Neuronal stem cell (in vitro differentiated cells): ENCODE measurements at regions not wholly inside any gene's neighbourhood (a gene's known extent, or its start where the extent isn't known, plus 50 kb on each side); places are given as distances from the start of the nearest gene placed in this dataset.

ENCODE experiments used
- DNase-seq: peaks from one replicate; pipeline ENCODE4 v3.0.0-alpha.2; 2013; ENCODE audit warnings: low spot score
- H2AFZ ChIP-seq: one replicate; pipeline ENCODE4 v1.6.1; 2013; ENCODE audit warnings: mild to moderate bottlenecking, low read length, inconsistent platforms
- H2AK5ac ChIP-seq: 2 replicates; pipeline ENCODE4 v1.6.1; 2013; ENCODE audit warnings: low read depth, mild to moderate bottlenecking, inconsistent platforms, low read length, moderate library complexity, mixed read lengths
- H2BK120ac ChIP-seq: 2 replicates; pipeline ENCODE4 v1.6.1; 2013; ENCODE audit warnings: low read depth, mild to moderate bottlenecking, inconsistent platforms, low read length, moderate library complexity, mixed read lengths
- H2BK12ac ChIP-seq: one replicate; pipeline ENCODE4 v1.6.1; 2013; ENCODE audit warnings: low read length, inconsistent platforms
- H2BK15ac ChIP-seq: 2 replicates; pipeline ENCODE4 v1.6.1; 2013; ENCODE audit warnings: mild to moderate bottlenecking, low read length, inconsistent platforms, mixed read lengths
- H2BK5ac ChIP-seq: one replicate; pipeline ENCODE4 v1.6.1; 2013; ENCODE audit warnings: inconsistent platforms, mild to moderate bottlenecking, low read length, moderate library complexity
- H3K14ac ChIP-seq: one replicate; pipeline ENCODE4 v1.6.1; 2013; ENCODE audit warnings: low read length, inconsistent platforms
- H3K18ac ChIP-seq: 2 replicates; pipeline ENCODE4 v1.6.1; 2013; ENCODE audit warnings: low read length, inconsistent platforms
- H3K23ac ChIP-seq: 2 replicates; pipeline ENCODE4 v1.6.1; 2013; ENCODE audit warnings: low read depth, mild to moderate bottlenecking, mixed read lengths, low read length, inconsistent platforms; ENCODE audit not compliant: poor library complexity
- H3K27ac ChIP-seq: replicated peaks from 3 replicates; pipeline ENCODE4 v1.5.1; 2013; ENCODE audit warnings: low read length, inconsistent platforms
- H3K27me3 ChIP-seq, 3 experiments: 2 replicates each; pipeline ENCODE4 v1.6.1; 2013; ENCODE audit warnings: low read length in 3 of 3, mild to moderate bottlenecking in 2 of 3, inconsistent platforms in 1 of 3, low read depth in 1 of 3, mixed read lengths in 1 of 3, moderate library complexity in 1 of 3; ENCODE audit not compliant: control insufficient read depth in 3 of 3, insufficient read depth in 3 of 3
- H3K36me3 ChIP-seq, 2 donors: replicated peaks in 1 of 2; 2 replicates each; pipeline ENCODE4 v1.6.1; 2013; ENCODE audit warnings: low read length in 2 of 2; ENCODE audit not compliant: control insufficient read depth in 2 of 2, insufficient read depth in 2 of 2
- H3K4ac ChIP-seq: 2 replicates; pipeline ENCODE4 v1.6.1; 2013; ENCODE audit warnings: inconsistent platforms, mild to moderate bottlenecking, low read length, moderate library complexity
- H3K4me1 ChIP-seq, 2 donors: 1 replicate in 1 of 2; 2 replicates in 1 of 2; pipeline ENCODE4 v1.6.1; 2013; ENCODE audit warnings: low read length in 2 of 2, low read depth in 1 of 2; ENCODE audit not compliant: control insufficient read depth in 2 of 2, insufficient read depth in 1 of 2
- H3K4me2 ChIP-seq: one replicate; pipeline ENCODE4 v1.6.1; 2013; ENCODE audit warnings: mild to moderate bottlenecking, low read length, inconsistent platforms; ENCODE audit not compliant: insufficient read depth, poor library complexity, severe bottlenecking
- H3K4me3 ChIP-seq, 2 donors: 2 replicates each; pipeline ENCODE4 v1.5.1; 2013; ENCODE audit warnings: low read length in 2 of 2, mild to moderate bottlenecking in 2 of 2, inconsistent platforms in 1 of 2, moderate library complexity in 1 of 2
- H3K79me1 ChIP-seq: one replicate; pipeline ENCODE4 v1.6.1; 2013; ENCODE audit warnings: low read depth, mild to moderate bottlenecking, inconsistent platforms, low read length, moderate library complexity
- H3K9ac ChIP-seq: one replicate; pipeline ENCODE4 v1.6.1; 2013; ENCODE audit warnings: mild to moderate bottlenecking, low read depth, low read length, inconsistent platforms; ENCODE audit not compliant: poor library complexity
- H3K9me3 ChIP-seq, 2 donors: replicated peaks in 1 of 2; 2 replicates each; pipeline versions ENCODE3 to v1.6.1; 2013; ENCODE audit warnings: low read length in 2 of 2, mild to moderate bottlenecking in 2 of 2, inconsistent platforms in 1 of 2, low read depth in 1 of 2, mixed read lengths in 1 of 2, moderate library complexity in 1 of 2; ENCODE audit not compliant: control insufficient read depth in 2 of 2, insufficient read depth in 1 of 2
- H4K8ac ChIP-seq: one replicate; pipeline ENCODE4 v1.6.1; 2013; ENCODE audit warnings: low read depth, mild to moderate bottlenecking, inconsistent platforms, low read length, moderate library complexity
- H4K91ac ChIP-seq: one replicate; pipeline ENCODE4 v1.6.1; 2013; ENCODE audit warnings: low read length, low read depth, mild to moderate bottlenecking, inconsistent platforms; ENCODE audit not compliant: poor library complexity
- WGBS, 2 donors: extraction: QIAGEN DNeasy Blood & Tissue Kit; methylation state at CpG; one replicate each; pipeline ENCODE4 v1.1.7; 2013; ENCODE audit warnings: missing lambda C conversion rate in 2 of 2, mixed read lengths in 1 of 2; ENCODE audit not compliant: insufficient read length in 2 of 2, insufficient replicate concordance in 1 of 2; ENCODE audit errors: extremely low coverage in 2 of 2; 5-methylcytosine and 5-hydroxymethylcytosine counted together

GRCh38 chrX:9164533-9165426 lies 130.9 kb upstream of the FAM9B start:
- no CpG with 5 or more reads among the region's 11 CpGs for WGBS, 2 donors

GRCh38 chrX:9166584-9166944 lies 132.6 kb upstream of the FAM9B start:
- Histone ChIP-seq H3K9me3 (no peaks in the 10 kb centered on the region), H3K4me2 (no peak overlapping the region)
- no peak for DNase-seq

More at GRCh38 chrX:9164533-9165426, 130.9 kb upstream of the FAM9B start:
- no peak overlapping the region for H3K23ac ChIP-seq
- no peak overlapping the region for H3K4me2 ChIP-seq
- H3K14ac ChIP-seq = no peak overlapping the region
- no peak overlapping the region for H3K4me3 ChIP-seq
- H3K9ac ChIP-seq = no peak overlapping the region
- H2AFZ ChIP-seq = no peak overlapping the region
- no peak overlapping the region for H2BK5ac ChIP-seq
- no peak overlapping the region for H2BK120ac ChIP-seq
- no peak overlapping the region for H2BK15ac ChIP-seq
- H3K27ac ChIP-seq = no peak overlapping the region
- no peaks in the 10 kb centered on the region for H3K9me3 ChIP-seq
- no peak overlapping the region for H2BK12ac ChIP-seq
- no peak for DNase-seq
- H3K4ac ChIP-seq = no peak overlapping the region
- H3K36me3 ChIP-seq = no peaks in the 10 kb centered on the region
- H4K91ac ChIP-seq = no peak overlapping the region
- no peaks in the 10 kb centered on the region for H3K4me1 ChIP-seq
- H3K79me1 ChIP-seq = no peaks in the 10 kb centered on the region
- H3K27me3 ChIP-seq = no peaks in the 10 kb centered on the region
- no peak overlapping the region for H4K8ac ChIP-seq
- no peak overlapping the region for H2AK5ac ChIP-seq
- H3K18ac ChIP-seq = no peak overlapping the region

GRCh38 chrX:9171841-9172463 lies 138.0 kb upstream of the FAM9B start:
- Histone ChIP-seq H3K4me3 (no peak overlapping the region), H3K14ac (no peak overlapping the region), H2BK120ac (no peak overlapping the region), H3K9me3 (no peaks in the 10 kb centered on the region), H2BK12ac (no peak overlapping the region), H4K91ac (no peak overlapping the region), H2BK15ac (no peak overlapping the region), H4K8ac (no peak overlapping the region), H3K79me1 (no peaks in the 10 kb centered on the region), H3K27ac (no peak overlapping the region), H3K4me1 (no peaks in the 10 kb centered on the region), H2AK5ac (no peak overlapping the region), H3K18ac (no peak overlapping the region), H3K23ac (no peak overlapping the region), H3K4ac (no peak overlapping the region), H3K4me2 (no peak overlapping the region), H3K9ac (no peak overlapping the region), H2AFZ (no peak overlapping the region), H3K36me3 (no peaks in the 10 kb centered on the region), H3K27me3 (no peaks in the 10 kb centered on the region), H2BK5ac (no peak overlapping the region)
- WGBS, 2 donors = no CpG with 5 or more reads among the region's 7 CpGs
- no peak for DNase-seq

More at GRCh38 chrX:9166584-9166944, 132.6 kb upstream of the FAM9B start:
- Histone ChIP-seq H3K79me1 (no peaks in the 10 kb centered on the region), H3K23ac (no peak overlapping the region), H2BK15ac (no peak overlapping the region), H3K4ac (no peak overlapping the region), H2AFZ (no peak overlapping the region), H3K9ac (no peak overlapping the region), H2AK5ac (no peak overlapping the region), H3K4me1 (no peaks in the 10 kb centered on the region), H4K91ac (no peak overlapping the region), H3K27ac (no peak overlapping the region), H3K27me3 (no peaks in the 10 kb centered on the region), H3K14ac (no peak overlapping the region), H2BK120ac (no peak overlapping the region), H2BK5ac (no peak overlapping the region), H4K8ac (no peak overlapping the region), H3K36me3 (no peaks in the 10 kb centered on the region), H3K4me3 (no peak overlapping the region), H3K18ac (no peak overlapping the region), H2BK12ac (no peak overlapping the region)
- no CpG with 5 or more reads among the region's 1 CpG for WGBS, 2 donors

- H3K4me1 ChIP-seq = no peaks in the 10 kb centered on the region
- no peak overlapping the region for H2AFZ ChIP-seq
- H3K23ac ChIP-seq = no peak overlapping the region
Measured at GRCh38 chrX:9172464-9172850, 138.5 kb upstream of the FAM9B start.

More at GRCh38 chrX:9172464-9172850, 138.5 kb upstream of the FAM9B start:
- no peak overlapping the region for H2BK15ac ChIP-seq
- H2AK5ac ChIP-seq = no peak overlapping the region
- no peak overlapping the region for H2BK5ac ChIP-seq
- H4K91ac ChIP-seq = no peak overlapping the region
- DNase-seq = no peak
- WGBS, 2 donors = no CpG with 5 or more reads among the region's 6 CpGs
- no peak overlapping the region for H3K18ac ChIP-seq
- no peak overlapping the region for H3K4ac ChIP-seq
- no peaks in the 10 kb centered on the region for H3K27me3 ChIP-seq
- H2BK120ac ChIP-seq = no peak overlapping the region
- no peak overlapping the region for H4K8ac ChIP-seq
- no peaks in the 10 kb centered on the region for H3K79me1 ChIP-seq
- H3K27ac ChIP-seq = no peak overlapping the region
- no peaks in the 10 kb centered on the region for H3K36me3 ChIP-seq
- no peak overlapping the region for H3K4me3 ChIP-seq
- no peak overlapping the region for H3K14ac ChIP-seq
- H3K9me3 ChIP-seq = no peaks in the 10 kb centered on the region
- no peak overlapping the region for H3K9ac ChIP-seq
- H3K4me2 ChIP-seq = no peak overlapping the region
- no peak overlapping the region for H2BK12ac ChIP-seq
